ENCODE measurements at regions not wholly inside any gene's neighbourhood (a gene's known extent, or its start where the extent isn't known, plus 50 kb on each side); places are given as distances from the start of the nearest gene placed in this dataset.

- no peak overlapping the region for H3K27ac ChIP-seq
- DNase-seq, result no peak
- H3K4me3 ChIP-seq (ENCODE audit: low read depth, low read length), result no peak overlapping the region
- H3K27me3 ChIP-seq (replicated peaks), result no peaks in the 10 kb centered on the region
- in situ Hi-C loops (cut with HindIII; ENCODE audit: low pct_ligation_motif_present, low sequenced_read_pairs), result loop anchor here (25.0 kb wide), 1 partner anchor 112 kb away; no protein-coding TSS in a partner anchor
- H3K36me3 ChIP-seq (replicated peaks), result peaks cover 27% of the 10 kb centered on the region
- TF ChIP-seq CTCF (IDR thresholded peaks at IDR 0.05; ENCODE audit: low read depth, low read length, missing control alignments), result no peak
Observed at GRCh38 chr6:71375676-71376075, 87.1 kb downstream of the OGFRL1 start.

DNA sequence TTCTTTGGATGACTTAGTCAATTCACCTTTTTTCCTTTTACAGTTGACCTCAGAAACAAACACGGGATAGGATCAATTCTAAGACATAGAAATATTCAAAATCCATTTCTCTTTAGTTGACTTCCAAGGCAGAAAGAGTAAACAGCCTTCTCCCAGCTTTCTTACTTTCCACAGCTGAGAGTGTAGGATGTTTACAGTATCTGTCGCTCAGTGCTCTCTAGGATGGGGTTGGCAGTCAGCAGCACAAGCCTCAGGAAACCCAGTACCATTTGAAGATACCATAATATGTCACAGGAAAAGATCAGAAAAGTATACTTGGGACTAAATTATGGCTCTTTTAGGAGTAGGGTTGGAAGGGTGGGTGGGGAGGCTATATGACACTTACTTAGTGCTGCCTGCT lies 88.2 kb downstream of the OGFRL1 start:
- no peak overlapping the region for H3K4me3 ChIP-seq (ENCODE audit: low read depth, low read length)
- peaks cover 21% of the 10 kb centered on the region for H3K36me3 ChIP-seq (replicated peaks)
- DNase-seq, result no peak
- no peaks in the 10 kb centered on the region for H3K27me3 ChIP-seq (replicated peaks)
- in situ Hi-C loops (cut with HindIII; ENCODE audit: low pct_ligation_motif_present, low sequenced_read_pairs), result loop anchor here (25.0 kb wide), 1 partner anchor 110 kb away; no protein-coding TSS in a partner anchor
- TF ChIP-seq CTCF (IDR thresholded peaks at IDR 0.05; ENCODE audit: low read depth, low read length, missing control alignments), result no peak
- H3K27ac ChIP-seq, result no peak overlapping the region

DNA sequence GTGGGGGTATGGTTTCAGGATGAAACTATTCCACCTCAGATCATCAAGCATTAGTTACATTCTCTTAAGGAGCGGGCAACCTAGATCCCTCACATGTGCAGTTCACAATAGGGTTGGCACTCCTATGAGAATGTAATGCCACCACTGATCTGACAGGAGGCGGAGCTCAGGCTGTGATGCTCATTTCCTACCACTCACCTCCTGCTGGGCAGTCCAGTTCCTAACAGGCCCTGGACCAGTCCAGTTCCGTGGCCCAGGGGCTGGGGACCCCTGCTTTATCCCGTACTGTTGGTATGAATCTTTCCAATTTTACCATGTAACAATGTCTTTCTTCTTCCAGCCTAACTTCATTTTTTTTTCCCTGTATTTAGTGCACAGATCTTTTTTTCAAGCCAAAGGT lies 94.9 kb downstream of the OGFRL1 start:
- no peak for DNase-seq
- Histone ChIP-seq H3K4me3 (ENCODE audit: low read depth, low read length) (no peak overlapping the region), H3K27me3 (replicated peaks) (no peaks in the 10 kb centered on the region), H3K27ac (no peak overlapping the region), H3K36me3 (replicated peaks) (peaks cover 4% of the 10 kb centered on the region)
- in situ Hi-C loops (cut with HindIII; ENCODE audit: low pct_ligation_motif_present, low sequenced_read_pairs), result loop anchor here (25.0 kb wide), 1 partner anchor 104 kb away; no protein-coding TSS in a partner anchor
- TF ChIP-seq CTCF (IDR thresholded peaks at IDR 0.05; ENCODE audit: low read depth, low read length, missing control alignments), result peak; percentile 37

DNA sequence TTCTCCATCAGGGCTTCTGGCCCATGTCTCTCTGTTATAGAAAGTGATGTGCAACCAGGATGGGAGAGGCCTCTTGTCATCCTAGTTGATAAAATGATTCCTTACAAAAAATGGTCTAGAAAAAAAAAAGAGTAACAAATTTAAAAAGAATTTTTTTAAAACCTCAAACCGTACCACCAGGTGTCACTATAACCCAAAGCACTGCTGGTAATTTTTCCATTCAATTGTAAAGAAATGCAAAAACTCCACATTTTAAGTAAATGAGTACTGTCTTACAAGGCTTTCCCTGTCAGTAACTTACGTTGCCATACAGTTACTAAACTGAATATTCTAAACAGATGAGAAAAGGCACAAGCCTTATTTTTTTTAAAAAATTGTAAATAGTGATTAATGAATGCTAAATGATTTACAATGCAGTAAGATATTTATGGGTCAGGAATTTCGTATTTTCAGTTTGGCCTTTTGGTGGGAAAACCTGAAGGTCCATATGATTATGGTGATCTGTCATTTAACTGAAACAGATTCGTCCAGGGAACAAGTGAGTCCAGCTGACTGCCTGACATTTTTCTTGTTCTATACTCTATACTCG lies 95.4 kb downstream of the OGFRL1 start:
- H3K4me3 ChIP-seq (ENCODE audit: low read depth, low read length), result no peak overlapping the region
- TF ChIP-seq CTCF (IDR thresholded peaks at IDR 0.05; ENCODE audit: low read depth, low read length, missing control alignments), result peak; percentile 34

DNA sequence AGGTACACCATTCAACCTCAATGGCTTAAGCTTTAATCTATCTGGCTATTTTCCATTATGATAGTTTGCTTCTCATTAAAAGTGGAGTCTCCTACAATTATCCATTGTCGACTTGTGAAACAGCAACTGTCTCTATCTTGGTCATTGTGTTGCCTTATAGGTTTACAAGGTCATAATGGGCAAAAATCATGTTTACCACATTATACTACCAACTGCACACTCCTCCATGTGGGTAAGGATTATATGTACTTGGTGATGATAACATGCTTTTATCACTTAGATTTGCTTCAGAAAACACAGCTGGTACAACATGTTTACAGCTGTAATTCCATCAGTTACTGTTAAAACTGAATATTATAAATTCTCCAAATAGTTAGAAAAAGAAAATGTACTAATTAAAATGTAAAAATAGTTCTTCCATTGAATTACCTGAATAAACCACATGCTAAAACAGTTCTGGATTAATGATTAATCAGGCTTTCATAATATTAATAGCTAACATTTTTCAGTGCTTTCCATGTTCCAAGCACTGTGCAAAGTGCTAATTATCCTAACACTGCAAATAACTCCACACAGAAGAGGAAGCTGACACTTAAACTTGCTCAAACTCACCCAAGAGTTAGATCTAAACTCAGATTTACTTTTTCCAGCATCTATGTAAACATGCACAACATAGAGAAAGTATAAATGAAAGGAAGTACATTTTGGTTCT lies 96.7 kb downstream of the OGFRL1 start:
- no peak overlapping the region for H3K27ac ChIP-seq

More for the DNA sequence above, 95.4 kb downstream of the OGFRL1 start:
- H3K36me3 ChIP-seq (replicated peaks), result peaks cover 4% of the 10 kb centered on the region
- DNase-seq, result peak; percentile 38
- no peak overlapping the region for H3K27ac ChIP-seq
- in situ Hi-C loops (cut with HindIII; ENCODE audit: low pct_ligation_motif_present, low sequenced_read_pairs), result loop anchor here (25.0 kb wide), 1 partner anchor 103 kb away; no protein-coding TSS in a partner anchor
- H3K27me3 ChIP-seq (replicated peaks), result no peaks in the 10 kb centered on the region

More for the DNA sequence above, 96.7 kb downstream of the OGFRL1 start:
- TF ChIP-seq CTCF (IDR thresholded peaks at IDR 0.05; ENCODE audit: low read depth, low read length, missing control alignments), result no peak
- DNase-seq, result no peak
- in situ Hi-C loops (cut with HindIII; ENCODE audit: low pct_ligation_motif_present, low sequenced_read_pairs), result loop anchor here (25.0 kb wide), 1 partner anchor 102 kb away; no protein-coding TSS in a partner anchor
- Histone ChIP-seq H3K27me3 (replicated peaks) (no peaks in the 10 kb centered on the region), H3K36me3 (replicated peaks) (peaks cover 4% of the 10 kb centered on the region), H3K4me3 (ENCODE audit: low read depth, low read length) (no peak overlapping the region)

All from brain microvascular endothelial cell (primary cell).